IMR-90 (cell line): ENCODE measurements at regions not wholly inside any gene's neighbourhood (a gene's known extent, or its start where the extent isn't known, plus 50 kb on each side); places are given as distances from the start of the nearest gene placed in this dataset.

Source experiments
- BHLHE40 ChIP-seq: fragments of 150-350 bp; IDR thresholded peaks from 2 replicates; pipeline ENCODE4 v1.6.1; 2016; ENCODE audit warnings: mild to moderate bottlenecking, low read depth, low read length
- CHD1 ChIP-seq: IDR thresholded peaks from 2 replicates; pipeline ENCODE4 v1.6.1; 2012; ENCODE audit warnings: low read depth, low read length, improper control_type of control experiment
- MAFK ChIP-seq: IDR thresholded peaks from 2 replicates; pipeline ENCODE4 v1.6.1; 2012; ENCODE audit warnings: low read depth, low read length, improper control_type of control experiment
- NFE2L2 ChIP-seq: fragments of 150-350 bp; IDR thresholded peaks from 2 replicates; pipeline ENCODE4 v1.6.1; 2016; ENCODE audit warnings: low read depth, mild to moderate bottlenecking, low read length
- POLR2A ChIP-seq: IDR thresholded peaks from 2 replicates; pipeline ENCODE4 v1.6.1; 2012; ENCODE audit warnings: mild to moderate bottlenecking, low read depth, low read length
- RAD21 ChIP-seq: IDR thresholded peaks from 2 replicates; pipeline ENCODE4 v1.6.1; 2012; ENCODE audit warnings: low read length, improper control_type of control experiment
- RCOR1 ChIP-seq: IDR thresholded peaks from 2 replicates; pipeline ENCODE4 v1.6.1; 2012; ENCODE audit warnings: mild to moderate bottlenecking, low read length, improper control_type of control experiment; ENCODE audit not compliant: insufficient replicate concordance
- SMC3 ChIP-seq: fragments of 150-350 bp; IDR thresholded peaks from 2 replicates; pipeline ENCODE4 v1.6.1; 2016; ENCODE audit warnings: low read depth, mild to moderate bottlenecking, antibody characterized with exemption, low read length, moderate library complexity
- TF ChIP-seq, protein P1 (sequence below): conservative IDR thresholded peaks from 2 replicates; pipeline ENCODE4 v1.5.1; 2012; ENCODE audit warnings: mild to moderate bottlenecking, low read depth, low read length, improper control_type of control experiment
- TF ChIP-seq, protein P2 (sequence below): fragments of 150-350 bp; IDR thresholded peaks from 2 replicates; pipeline ENCODE4 v1.6.1; 2017; ENCODE audit warnings: mild to moderate bottlenecking, antibody characterized with exemption, low read length, low read depth
- TF ChIP-seq, protein P3 (sequence below): fragments of 150-350 bp; IDR thresholded peaks from 2 replicates; pipeline ENCODE4 v1.6.1; 2016; ENCODE audit warnings: low read depth, mild to moderate bottlenecking, low read length, moderate library complexity, borderline replicate concordance

DNA sequence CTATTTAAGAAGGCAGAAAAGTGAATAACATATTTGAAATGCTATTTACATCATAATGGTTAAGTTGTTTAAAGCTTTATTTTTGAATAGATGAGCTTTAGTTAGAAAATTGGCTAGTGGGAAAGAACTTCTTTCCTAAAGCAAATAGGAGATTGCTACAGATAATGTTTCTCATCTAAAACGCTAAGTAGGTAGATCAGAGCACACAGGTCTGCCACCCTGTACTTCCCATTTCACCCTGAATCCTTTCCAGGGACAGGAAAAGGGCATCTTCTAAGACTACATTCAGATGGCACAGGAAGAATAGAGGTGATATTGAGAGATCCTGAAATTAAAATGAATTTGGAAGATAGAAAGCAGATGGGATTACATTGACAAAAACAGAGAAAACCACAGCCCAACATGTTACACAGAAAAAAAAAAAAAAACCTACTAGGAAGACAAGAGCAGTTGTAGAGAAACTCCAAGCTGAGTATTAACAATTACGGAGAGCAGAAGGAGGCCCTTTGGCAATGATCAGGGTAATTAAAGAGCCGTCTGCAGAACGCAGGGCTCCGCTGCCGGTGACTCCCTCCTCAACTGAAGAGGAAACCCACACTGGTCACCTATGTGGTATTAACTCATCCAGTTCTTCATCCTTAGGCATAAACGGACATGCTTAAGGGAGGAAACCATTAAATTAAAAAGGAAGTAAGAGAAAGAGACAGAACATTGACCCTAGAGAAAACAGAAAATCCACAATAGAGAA is 53.6 kb upstream of the MAP10 start:
- no peak for TF ChIP-seq MAFK
- TF ChIP-seq, protein P1, sequence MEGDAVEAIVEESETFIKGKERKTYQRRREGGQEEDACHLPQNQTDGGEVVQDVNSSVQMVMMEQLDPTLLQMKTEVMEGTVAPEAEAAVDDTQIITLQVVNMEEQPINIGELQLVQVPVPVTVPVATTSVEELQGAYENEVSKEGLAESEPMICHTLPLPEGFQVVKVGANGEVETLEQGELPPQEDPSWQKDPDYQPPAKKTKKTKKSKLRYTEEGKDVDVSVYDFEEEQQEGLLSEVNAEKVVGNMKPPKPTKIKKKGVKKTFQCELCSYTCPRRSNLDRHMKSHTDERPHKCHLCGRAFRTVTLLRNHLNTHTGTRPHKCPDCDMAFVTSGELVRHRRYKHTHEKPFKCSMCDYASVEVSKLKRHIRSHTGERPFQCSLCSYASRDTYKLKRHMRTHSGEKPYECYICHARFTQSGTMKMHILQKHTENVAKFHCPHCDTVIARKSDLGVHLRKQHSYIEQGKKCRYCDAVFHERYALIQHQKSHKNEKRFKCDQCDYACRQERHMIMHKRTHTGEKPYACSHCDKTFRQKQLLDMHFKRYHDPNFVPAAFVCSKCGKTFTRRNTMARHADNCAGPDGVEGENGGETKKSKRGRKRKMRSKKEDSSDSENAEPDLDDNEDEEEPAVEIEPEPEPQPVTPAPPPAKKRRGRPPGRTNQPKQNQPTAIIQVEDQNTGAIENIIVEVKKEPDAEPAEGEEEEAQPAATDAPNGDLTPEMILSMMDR = no peak
- no peak for TF ChIP-seq SMC3
- no peak for TF ChIP-seq RCOR1
- TF ChIP-seq POLR2A = no peak
- TF ChIP-seq RAD21 = no peak
- TF ChIP-seq, protein P2, sequence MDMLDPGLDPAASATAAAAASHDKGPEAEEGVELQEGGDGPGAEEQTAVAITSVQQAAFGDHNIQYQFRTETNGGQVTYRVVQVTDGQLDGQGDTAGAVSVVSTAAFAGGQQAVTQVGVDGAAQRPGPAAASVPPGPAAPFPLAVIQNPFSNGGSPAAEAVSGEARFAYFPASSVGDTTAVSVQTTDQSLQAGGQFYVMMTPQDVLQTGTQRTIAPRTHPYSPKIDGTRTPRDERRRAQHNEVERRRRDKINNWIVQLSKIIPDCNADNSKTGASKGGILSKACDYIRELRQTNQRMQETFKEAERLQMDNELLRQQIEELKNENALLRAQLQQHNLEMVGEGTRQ = no peak
- no peak for TF ChIP-seq NFE2L2
- no peak for TF ChIP-seq CHD1
- TF ChIP-seq, protein P3, sequence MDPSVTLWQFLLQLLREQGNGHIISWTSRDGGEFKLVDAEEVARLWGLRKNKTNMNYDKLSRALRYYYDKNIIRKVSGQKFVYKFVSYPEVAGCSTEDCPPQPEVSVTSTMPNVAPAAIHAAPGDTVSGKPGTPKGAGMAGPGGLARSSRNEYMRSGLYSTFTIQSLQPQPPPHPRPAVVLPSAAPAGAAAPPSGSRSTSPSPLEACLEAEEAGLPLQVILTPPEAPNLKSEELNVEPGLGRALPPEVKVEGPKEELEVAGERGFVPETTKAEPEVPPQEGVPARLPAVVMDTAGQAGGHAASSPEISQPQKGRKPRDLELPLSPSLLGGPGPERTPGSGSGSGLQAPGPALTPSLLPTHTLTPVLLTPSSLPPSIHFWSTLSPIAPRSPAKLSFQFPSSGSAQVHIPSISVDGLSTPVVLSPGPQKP = no peak
- no peak for TF ChIP-seq BHLHE40
